Astrocyte (in vitro differentiated cells and primary cell): ENCODE measurements at regions not wholly inside any gene's neighbourhood (a gene's known extent, or its start where the extent isn't known, plus 50 kb on each side); places are given as distances from the start of the nearest gene placed in this dataset.

Source experiments
- DNase-seq: peaks from one replicate; pipeline ENCODE4 v3.0.0-alpha.2; 2010; ENCODE audit warnings: low read depth
- FAIRE-seq: peaks from 2 replicates; lab custom pipeline; 2011; peaks lifted over from hg19 to GRCh38; lab: Jason Lieb, UNC
- H2AFZ ChIP-seq: 2 replicates; pipeline ENCODE4 v1.6.0; 2012; ENCODE audit warnings: low read depth, low read length, inconsistent platforms
- H3K27ac ChIP-seq: 2 replicates; pipeline ENCODE4 v1.5.1; 2011; ENCODE audit warnings: low read depth, low read length, inconsistent platforms
- H3K27me3 ChIP-seq: 2 replicates; pipeline ENCODE4 v1.6.0; 2011; ENCODE audit warnings: low read length, inconsistent platforms; ENCODE audit not compliant: insufficient read depth
- H3K36me3 ChIP-seq: 2 replicates; pipeline ENCODE4 v1.5.1; 2011; ENCODE audit warnings: low read length, inconsistent platforms; ENCODE audit not compliant: insufficient read depth
- H3K4me1 ChIP-seq: 2 replicates; pipeline ENCODE4 v1.5.1; 2011; ENCODE audit warnings: low read length, inconsistent platforms; ENCODE audit not compliant: insufficient read depth
- H3K4me2 ChIP-seq: 2 replicates; pipeline ENCODE4 v1.6.0; 2012; ENCODE audit warnings: low read length, inconsistent platforms
- H3K4me3 ChIP-seq: 2 replicates; pipeline ENCODE4 v1.5.1; 2011; ENCODE audit warnings: low read depth, mild to moderate bottlenecking, low read length, inconsistent platforms; ENCODE audit not compliant: insufficient read depth
- H3K79me2 ChIP-seq: 2 replicates; pipeline ENCODE4 v1.6.0; 2012; ENCODE audit warnings: mild to moderate bottlenecking, low read length, inconsistent platforms; ENCODE audit not compliant: insufficient read depth
- H3K9ac ChIP-seq: 2 replicates; pipeline ENCODE4 v1.6.0; 2012; ENCODE audit warnings: mild to moderate bottlenecking, low read length, inconsistent platforms
- H3K9me3 ChIP-seq: 2 replicates; pipeline ENCODE4 v1.5.1; 2012; ENCODE audit warnings: low read depth, mild to moderate bottlenecking, low read length, inconsistent platforms; ENCODE audit not compliant: insufficient read depth
- H4K20me1 ChIP-seq: 2 replicates; pipeline ENCODE4 v1.6.0; 2012; ENCODE audit warnings: low read length, inconsistent platforms; ENCODE audit not compliant: insufficient read depth
- H3K27ac Mint-ChIP-seq: one replicate; pipeline ENCODE4 v1.8.0; 2021; ENCODE audit warnings: mild to moderate bottlenecking, mixed read lengths; ENCODE audit not compliant: unreplicated experiment
- H3K27me3 Mint-ChIP-seq: one replicate; pipeline ENCODE4 v1.8.0; 2021; ENCODE audit warnings: low read depth, mixed read lengths; ENCODE audit not compliant: unreplicated experiment
- H3K36me3 Mint-ChIP-seq: one replicate; pipeline ENCODE4 v1.8.0; 2021; ENCODE audit warnings: low read depth, mixed read lengths; ENCODE audit not compliant: unreplicated experiment
- H3K4me1 Mint-ChIP-seq: one replicate; pipeline ENCODE4 v1.8.0; 2021; ENCODE audit warnings: low read depth, mixed read lengths; ENCODE audit not compliant: unreplicated experiment
- H3K4me3 Mint-ChIP-seq: one replicate; pipeline ENCODE4 v1.8.0; 2021; ENCODE audit warnings: mild to moderate bottlenecking, moderate library complexity, mixed read lengths; ENCODE audit not compliant: unreplicated experiment
- H3K9me3 Mint-ChIP-seq: one replicate; pipeline ENCODE4 v1.8.0; 2021; ENCODE audit warnings: mild to moderate bottlenecking, mixed read lengths; ENCODE audit not compliant: unreplicated experiment
- EZH2 ChIP-seq: IDR thresholded peaks from 2 replicates; pipeline ENCODE4 v1.6.1; 2012; ENCODE audit warnings: mild to moderate bottlenecking, low read length, inconsistent platforms; ENCODE audit not compliant: insufficient read depth
- TF ChIP-seq, protein P1 (sequence below): IDR thresholded peaks from 2 replicates; pipeline ENCODE4 v1.5.1; 2011; ENCODE audit warnings: low read depth, mild to moderate bottlenecking, inconsistent platforms, low read length, moderate library complexity; ENCODE audit not compliant: insufficient read depth

DNA sequence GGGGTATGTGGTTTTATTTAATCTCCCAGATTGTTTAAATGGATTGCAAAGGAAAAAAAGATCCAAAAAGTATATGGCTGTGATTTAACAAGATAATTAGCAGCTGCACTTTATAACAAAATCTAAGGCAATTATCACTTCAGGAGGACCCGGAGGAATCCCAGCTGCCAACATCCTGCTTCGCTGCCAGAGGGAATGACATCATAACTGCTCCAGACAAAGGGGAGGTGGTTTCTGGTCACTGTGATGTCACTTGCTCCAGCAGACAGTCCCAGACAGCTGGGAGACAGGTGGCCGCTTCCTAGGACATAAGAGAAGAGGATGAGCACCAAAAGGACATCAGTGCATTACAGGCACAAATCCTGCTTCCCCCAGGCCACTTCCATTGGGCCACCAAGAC is 371.0 kb downstream of the BCOR start:
- H3K4me3 ChIP-seq, result no peak overlapping the region
- Mint-ChIP-seq H3K9me3 (peaks cover 1% of the 10 kb centered on the region), H3K4me3 (no peak overlapping the region), H3K27ac (peak overlapping the region; percentile 72), H3K36me3 (no peaks in the 10 kb centered on the region), H3K27me3 (peaks cover 8% of the 10 kb centered on the region), H3K4me1 (peaks cover 14% of the 10 kb centered on the region)
- H3K9me3 ChIP-seq, result no peaks in the 10 kb centered on the region
- H3K36me3 ChIP-seq, result no peaks in the 10 kb centered on the region
- H4K20me1 ChIP-seq, result no peaks in the 10 kb centered on the region
- DNase-seq (peak; percentile 67), FAIRE-seq (peak; percentile 23)
- no peak for TF ChIP-seq EZH2
- TF ChIP-seq, protein P1, sequence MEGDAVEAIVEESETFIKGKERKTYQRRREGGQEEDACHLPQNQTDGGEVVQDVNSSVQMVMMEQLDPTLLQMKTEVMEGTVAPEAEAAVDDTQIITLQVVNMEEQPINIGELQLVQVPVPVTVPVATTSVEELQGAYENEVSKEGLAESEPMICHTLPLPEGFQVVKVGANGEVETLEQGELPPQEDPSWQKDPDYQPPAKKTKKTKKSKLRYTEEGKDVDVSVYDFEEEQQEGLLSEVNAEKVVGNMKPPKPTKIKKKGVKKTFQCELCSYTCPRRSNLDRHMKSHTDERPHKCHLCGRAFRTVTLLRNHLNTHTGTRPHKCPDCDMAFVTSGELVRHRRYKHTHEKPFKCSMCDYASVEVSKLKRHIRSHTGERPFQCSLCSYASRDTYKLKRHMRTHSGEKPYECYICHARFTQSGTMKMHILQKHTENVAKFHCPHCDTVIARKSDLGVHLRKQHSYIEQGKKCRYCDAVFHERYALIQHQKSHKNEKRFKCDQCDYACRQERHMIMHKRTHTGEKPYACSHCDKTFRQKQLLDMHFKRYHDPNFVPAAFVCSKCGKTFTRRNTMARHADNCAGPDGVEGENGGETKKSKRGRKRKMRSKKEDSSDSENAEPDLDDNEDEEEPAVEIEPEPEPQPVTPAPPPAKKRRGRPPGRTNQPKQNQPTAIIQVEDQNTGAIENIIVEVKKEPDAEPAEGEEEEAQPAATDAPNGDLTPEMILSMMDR, result no peak
- H3K9ac ChIP-seq, result no peak overlapping the region
- H3K27ac ChIP-seq, result no peak overlapping the region
- H3K4me1 ChIP-seq, result peaks cover 25% of the 10 kb centered on the region
- no peaks in the 10 kb centered on the region for H3K79me2 ChIP-seq
- H3K27me3 ChIP-seq, result no peaks in the 10 kb centered on the region
- H2AFZ ChIP-seq, result no peak overlapping the region
- peak overlapping the region; percentile 57 for H3K4me2 ChIP-seq

DNA sequence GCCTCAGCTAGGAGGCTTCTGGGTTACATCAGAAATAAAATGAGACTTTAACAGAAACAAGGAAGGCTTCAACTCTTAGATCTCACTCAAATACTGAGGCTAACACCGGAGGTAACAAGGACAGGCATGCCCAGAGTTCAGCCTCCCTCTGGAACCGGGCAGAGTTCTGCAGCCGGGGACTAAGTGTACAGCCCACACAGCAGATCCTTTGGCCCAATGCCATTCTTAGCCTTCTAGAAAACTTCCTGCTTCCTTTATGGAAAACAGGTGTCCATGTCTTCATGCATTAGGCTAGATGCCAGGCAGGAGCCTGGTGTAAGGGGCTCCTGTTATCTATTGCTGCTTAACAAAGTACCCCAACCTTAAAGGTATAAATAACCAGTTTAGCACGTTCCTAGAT is 369.7 kb downstream of the BCOR start:
- Mint-ChIP-seq H3K27ac (no peak overlapping the region), H3K36me3 (no peaks in the 10 kb centered on the region), H3K4me3 (no peak overlapping the region), H3K9me3 (peaks cover 3% of the 10 kb centered on the region), H3K4me1 (peaks cover 14% of the 10 kb centered on the region), H3K27me3 (peaks cover 5% of the 10 kb centered on the region)
- DNase-seq (no peak), FAIRE-seq (peak; percentile 54)
- H3K4me3 ChIP-seq, result no peak overlapping the region
- peaks cover 25% of the 10 kb centered on the region for H3K4me1 ChIP-seq
- H3K27me3 ChIP-seq, result no peaks in the 10 kb centered on the region
- TF ChIP-seq, protein P1, result no peak
- no peak for TF ChIP-seq EZH2
- H3K9ac ChIP-seq, result no peak overlapping the region
- H4K20me1 ChIP-seq, result no peaks in the 10 kb centered on the region
- no peaks in the 10 kb centered on the region for H3K9me3 ChIP-seq
- no peaks in the 10 kb centered on the region for H3K79me2 ChIP-seq
- H3K36me3 ChIP-seq, result no peaks in the 10 kb centered on the region
- H3K4me2 ChIP-seq, result no peak overlapping the region
- no peak overlapping the region for H3K27ac ChIP-seq
- no peak overlapping the region for H2AFZ ChIP-seq

DNA sequence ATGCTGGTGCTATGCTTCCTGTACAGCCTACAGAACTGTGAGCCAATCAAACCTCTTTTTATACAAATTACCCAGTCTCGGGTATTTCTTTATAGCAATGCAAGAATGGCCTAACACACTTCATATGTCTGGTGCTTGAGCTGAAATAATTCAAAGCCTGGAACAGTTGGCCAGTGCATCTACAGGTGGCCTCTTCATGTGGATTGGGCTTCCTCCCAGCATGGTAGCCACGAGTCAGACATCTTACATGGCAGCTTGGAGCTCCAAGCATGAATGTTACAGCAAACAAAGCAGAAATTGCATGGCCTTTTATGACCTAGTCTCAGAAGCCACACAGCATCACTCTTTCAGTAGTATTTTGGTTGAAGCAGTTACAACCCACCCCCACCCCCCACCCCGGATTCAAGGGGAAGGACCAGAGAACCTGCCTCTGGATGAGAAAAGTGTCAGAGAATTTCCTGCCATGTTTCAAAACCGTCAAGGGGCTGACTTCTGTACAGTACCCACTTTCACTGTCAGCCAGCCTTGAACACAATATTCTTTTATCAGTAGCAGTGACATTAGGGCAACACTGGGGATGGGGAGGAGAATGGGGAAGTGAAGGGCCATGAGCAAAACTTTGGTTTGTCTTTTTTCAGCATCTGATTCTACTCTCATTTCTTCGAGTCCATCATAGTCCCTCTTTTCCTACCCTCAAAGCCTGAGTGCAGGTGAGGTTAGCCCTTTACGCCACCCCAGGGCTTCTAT is 368.7 kb downstream of the BCOR start:
- TF ChIP-seq EZH2, result no peak
- TF ChIP-seq, protein P1, result no peak
- Histone ChIP-seq H3K36me3 (no peaks in the 10 kb centered on the region), H3K4me3 (no peak overlapping the region), H3K27me3 (no peaks in the 10 kb centered on the region), H3K9me3 (no peaks in the 10 kb centered on the region), H3K4me2 (no peak overlapping the region), H3K4me1 (peaks cover 25% of the 10 kb centered on the region), H3K79me2 (no peaks in the 10 kb centered on the region), H2AFZ (no peak overlapping the region), H3K9ac (no peak overlapping the region), H4K20me1 (no peaks in the 10 kb centered on the region), H3K27ac (no peak overlapping the region)
- H3K4me1 Mint-ChIP-seq, result peaks cover 14% of the 10 kb centered on the region
- peaks cover 2% of the 10 kb centered on the region for H3K27me3 Mint-ChIP-seq
- no peak overlapping the region for H3K27ac Mint-ChIP-seq
- H3K9me3 Mint-ChIP-seq, result peaks cover 3% of the 10 kb centered on the region
- no peak for FAIRE-seq
- H3K4me3 Mint-ChIP-seq, result no peak overlapping the region
- H3K36me3 Mint-ChIP-seq, result no peaks in the 10 kb centered on the region
- no peak for DNase-seq
